ENCODE measurements at regions not wholly inside any gene's neighbourhood (a gene's known extent, or its start where the extent isn't known, plus 50 kb on each side); places are given as distances from the start of the nearest gene placed in this dataset.

GRCh38 chr7:106964466-106964865, 80.0 kb upstream of the PRKAR2B start:
- TF ChIP-seq CTCF (IDR thresholded peaks at IDR 0.05) (no peak), POLR2A (IDR thresholded peaks at IDR 0.05) (no peak)
